ENCODE measurements at regions not wholly inside any gene's neighbourhood (a gene's known extent, or its start where the extent isn't known, plus 50 kb on each side); places are given as distances from the start of the nearest gene placed in this dataset.

- TF ChIP-seq CTCF (IDR thresholded peaks at IDR 0.05; ENCODE audit: low read length, missing control alignments), result no peak
These were observed 86.0 kb upstream of the DYNLRB2 start for GRCh38 chr16:80454802-80455201.

DNA sequence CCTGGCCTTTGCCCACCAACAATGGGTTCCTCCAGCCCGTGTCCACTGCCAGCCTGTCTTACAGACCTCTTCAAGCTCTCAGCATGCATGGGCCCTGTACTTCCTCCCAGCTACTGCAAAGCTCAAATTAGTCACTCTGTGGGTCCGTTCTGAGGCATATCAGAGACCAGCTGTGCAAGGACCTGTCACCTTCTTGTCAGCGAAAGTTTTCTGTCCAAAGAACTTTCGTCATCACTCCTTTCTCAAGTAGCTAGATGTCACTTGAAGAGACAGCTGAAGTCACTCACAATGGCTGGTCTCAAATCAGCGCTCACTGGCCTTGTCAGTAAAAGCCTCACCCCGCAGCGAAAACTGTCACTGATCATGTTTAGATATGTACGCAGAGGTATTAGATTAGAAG, 91.4 kb upstream of the DYNLRB2 start:
- DNase-seq (ENCODE audit: low read depth), result no peak
- no peak for TF ChIP-seq CTCF (IDR thresholded peaks at IDR 0.05; ENCODE audit: low read length, missing control alignments)
- no peak overlapping the region for H3K4me3 ChIP-seq (replicated peaks; ENCODE audit: low read depth, low read length)

More at GRCh38 chr16:80454802-80455201, 86.0 kb upstream of the DYNLRB2 start:
- no peak for DNase-seq (ENCODE audit: low read depth)
- no peak overlapping the region for H3K4me3 ChIP-seq (replicated peaks; ENCODE audit: low read depth, low read length)

DNA sequence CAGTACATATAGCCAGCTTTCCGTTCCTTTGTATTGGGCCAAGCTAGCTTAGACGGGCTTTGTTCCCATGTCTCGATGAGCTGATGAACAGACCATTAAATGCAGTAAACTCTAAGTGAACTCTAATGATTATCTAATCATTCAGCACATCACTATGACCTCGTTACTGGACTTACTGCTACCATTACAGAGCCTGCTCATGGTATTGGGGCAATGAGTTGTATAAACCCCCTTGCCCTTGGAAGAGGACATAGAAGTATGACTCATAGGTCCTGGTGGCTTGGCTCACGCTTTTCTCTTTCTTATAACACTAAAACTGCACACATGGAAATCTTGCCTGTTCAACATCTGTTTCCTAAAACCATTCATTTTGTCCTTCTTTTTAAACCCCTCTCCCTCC, 93.6 kb upstream of the DYNLRB2 start:
- no peak overlapping the region for H3K4me3 ChIP-seq (replicated peaks; ENCODE audit: low read depth, low read length)
- no peak for DNase-seq (ENCODE audit: low read depth)
- TF ChIP-seq CTCF (IDR thresholded peaks at IDR 0.05; ENCODE audit: low read length, missing control alignments), result no peak

GRCh38 chr16:80442779-80443178, 98.0 kb upstream of the DYNLRB2 start:
- no peak for DNase-seq (ENCODE audit: low read depth)
- no peak for TF ChIP-seq CTCF (IDR thresholded peaks at IDR 0.05; ENCODE audit: low read length, missing control alignments)
- H3K4me3 ChIP-seq (replicated peaks; ENCODE audit: low read depth, low read length), result no peak overlapping the region

DNA sequence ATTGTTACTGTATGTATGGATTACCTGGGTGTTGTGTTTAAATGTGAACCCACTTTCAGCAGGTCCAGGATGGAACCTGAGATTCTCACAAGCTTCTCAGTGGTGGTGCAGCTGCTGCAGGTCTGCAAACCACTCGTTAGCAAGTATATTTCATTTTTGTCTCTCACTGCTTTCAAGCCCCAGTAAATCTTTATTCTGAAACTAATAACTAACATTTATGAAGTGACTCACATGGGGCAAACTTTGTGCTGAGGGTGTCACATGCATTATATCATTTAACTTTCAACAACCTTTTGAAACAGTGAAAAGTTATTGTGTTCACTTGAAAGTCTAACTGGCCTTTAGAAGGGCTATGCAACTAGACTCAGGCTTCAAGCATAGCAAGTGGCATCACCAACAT, 98.9 kb upstream of the DYNLRB2 start:
- H3K4me3 ChIP-seq (replicated peaks; ENCODE audit: low read depth, low read length), result no peak overlapping the region
- TF ChIP-seq CTCF (IDR thresholded peaks at IDR 0.05; ENCODE audit: low read length, missing control alignments), result no peak
- no peak for DNase-seq (ENCODE audit: low read depth)

DNA sequence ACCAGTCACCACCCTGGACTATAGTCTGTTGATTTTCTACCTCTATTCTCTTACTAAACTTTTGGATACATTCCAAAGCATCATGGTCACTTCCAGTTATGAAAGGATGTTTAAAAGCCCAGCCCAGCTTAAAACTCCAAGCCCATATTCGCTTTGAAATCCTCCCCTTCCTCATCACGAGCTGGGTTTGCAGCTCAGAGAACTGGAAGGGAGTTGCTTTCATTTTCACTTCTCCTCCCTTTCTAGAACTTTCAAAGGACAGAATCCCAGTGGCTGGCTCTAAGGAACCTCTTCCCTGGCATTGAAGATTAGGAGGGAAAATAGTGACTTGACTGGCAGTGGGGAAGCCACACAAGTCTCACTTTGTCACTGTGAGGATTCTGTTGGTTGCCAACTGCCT, 100.1 kb upstream of the DYNLRB2 start:
- no peak overlapping the region for H3K4me3 ChIP-seq (replicated peaks; ENCODE audit: low read depth, low read length)
- no peak for DNase-seq (ENCODE audit: low read depth)
- TF ChIP-seq CTCF (IDR thresholded peaks at IDR 0.05; ENCODE audit: low read length, missing control alignments), result no peak

DNA sequence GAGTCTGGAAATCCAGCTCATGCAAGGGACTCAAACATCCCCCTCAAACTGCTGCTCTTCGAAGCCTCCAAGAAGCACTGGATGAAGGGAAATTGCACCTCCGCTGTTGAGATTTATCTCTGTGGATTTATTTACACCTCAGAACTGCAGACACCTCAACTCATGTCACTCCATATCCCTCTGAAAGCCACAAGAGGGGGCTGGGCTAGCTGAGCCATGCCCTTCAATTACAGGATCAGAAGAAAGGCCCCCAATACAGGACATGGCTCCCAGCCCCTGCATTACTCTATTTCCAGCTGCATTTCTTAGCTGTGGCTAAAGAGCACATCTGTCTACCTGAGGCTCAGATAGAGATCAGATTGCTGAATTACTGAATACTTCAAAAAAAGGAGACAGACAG, 103.1 kb upstream of the DYNLRB2 start:
- no peak for DNase-seq (ENCODE audit: low read depth)

More for the DNA sequence above, 103.1 kb upstream of the DYNLRB2 start:
- TF ChIP-seq CTCF (IDR thresholded peaks at IDR 0.05; ENCODE audit: low read length, missing control alignments), result no peak
- H3K4me3 ChIP-seq (replicated peaks; ENCODE audit: low read depth, low read length), result no peak overlapping the region
